ENCODE measurements at regions not wholly inside any gene's neighbourhood (a gene's known extent, or its start where the extent isn't known, plus 50 kb on each side); places are given as distances from the start of the nearest gene placed in this dataset.

DNA sequence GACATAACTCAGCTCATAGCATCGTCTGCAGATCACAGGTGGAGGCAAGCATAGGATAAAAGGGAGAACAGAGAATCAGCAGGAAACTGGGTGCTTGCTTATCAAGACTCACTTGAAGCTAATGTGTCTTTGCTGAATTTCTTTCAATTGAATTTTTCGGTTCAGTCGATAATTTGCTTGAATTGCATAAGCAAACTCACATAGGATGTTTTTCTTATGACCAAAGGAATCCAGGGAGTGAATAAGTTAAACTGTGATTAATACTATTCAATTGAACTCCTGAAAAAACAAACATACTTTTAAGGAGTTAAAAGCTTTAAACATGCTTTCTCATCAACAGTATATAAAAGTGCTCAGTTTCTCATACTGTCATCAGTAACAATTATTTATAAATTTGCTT is 707.1 kb upstream of the ACVR2A start:
- intact Hi-C loops (cut with DNase I), result no loop called here
- H3K27me3 ChIP-seq (ENCODE audit: control insufficient read depth, insufficient read depth, low read length), result no peaks in the 10 kb centered on the region
- H3K27ac ChIP-seq (ENCODE audit: low read depth in 2 of 2, low read length in 2 of 2), result no peak overlapping the region
- no peak overlapping the region for H3K4me3 ChIP-seq (ENCODE audit: low read length in 3 of 3)
- FAIRE-seq, result no peak
- TF ChIP-seq, protein P1, sequence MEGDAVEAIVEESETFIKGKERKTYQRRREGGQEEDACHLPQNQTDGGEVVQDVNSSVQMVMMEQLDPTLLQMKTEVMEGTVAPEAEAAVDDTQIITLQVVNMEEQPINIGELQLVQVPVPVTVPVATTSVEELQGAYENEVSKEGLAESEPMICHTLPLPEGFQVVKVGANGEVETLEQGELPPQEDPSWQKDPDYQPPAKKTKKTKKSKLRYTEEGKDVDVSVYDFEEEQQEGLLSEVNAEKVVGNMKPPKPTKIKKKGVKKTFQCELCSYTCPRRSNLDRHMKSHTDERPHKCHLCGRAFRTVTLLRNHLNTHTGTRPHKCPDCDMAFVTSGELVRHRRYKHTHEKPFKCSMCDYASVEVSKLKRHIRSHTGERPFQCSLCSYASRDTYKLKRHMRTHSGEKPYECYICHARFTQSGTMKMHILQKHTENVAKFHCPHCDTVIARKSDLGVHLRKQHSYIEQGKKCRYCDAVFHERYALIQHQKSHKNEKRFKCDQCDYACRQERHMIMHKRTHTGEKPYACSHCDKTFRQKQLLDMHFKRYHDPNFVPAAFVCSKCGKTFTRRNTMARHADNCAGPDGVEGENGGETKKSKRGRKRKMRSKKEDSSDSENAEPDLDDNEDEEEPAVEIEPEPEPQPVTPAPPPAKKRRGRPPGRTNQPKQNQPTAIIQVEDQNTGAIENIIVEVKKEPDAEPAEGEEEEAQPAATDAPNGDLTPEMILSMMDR (IDR thresholded peaks at IDR 0.05; ENCODE audit: borderline replicate concordance, extremely low read depth, insufficient read depth), result no peak
- no peaks in the 10 kb centered on the region for H3K36me3 ChIP-seq (ENCODE audit: control insufficient read depth in 2 of 3, insufficient read depth in 3 of 3, low read length in 3 of 3)
- no peak overlapping the region for H3K9ac ChIP-seq (ENCODE audit: low read length in 3 of 3)
- no peaks in the 10 kb centered on the region for H3K9me3 ChIP-seq (ENCODE audit: control insufficient read depth in 2 of 3, insufficient read depth in 1 of 3, low read length in 3 of 3)
- DNase-seq, result no peak
- H3K4me1 ChIP-seq (ENCODE audit: control insufficient read depth in 2 of 3, insufficient read depth in 2 of 3, low read depth in 1 of 3, low read length in 3 of 3), result no peaks in the 10 kb centered on the region

GRCh38 chr2:147135376-147135775 is 709.5 kb upstream of the ACVR2A start:
- H3K27ac ChIP-seq (ENCODE audit: low read depth in 2 of 2, low read length in 2 of 2), result no peak overlapping the region
- no peak overlapping the region for H3K9ac ChIP-seq (ENCODE audit: low read length in 3 of 3)
- no peaks in the 10 kb centered on the region for H3K9me3 ChIP-seq (ENCODE audit: control insufficient read depth in 2 of 3, insufficient read depth in 1 of 3, low read length in 3 of 3)
- no peaks in the 10 kb centered on the region for H3K36me3 ChIP-seq (ENCODE audit: control insufficient read depth in 2 of 3, insufficient read depth in 3 of 3, low read length in 3 of 3)
- H3K4me3 ChIP-seq (ENCODE audit: low read length in 3 of 3), result no peak overlapping the region
- DNase-seq, result peak in 1 of 5 donors; percentile 27
- TF ChIP-seq, protein P1 (IDR thresholded peaks at IDR 0.05; ENCODE audit: borderline replicate concordance, extremely low read depth, insufficient read depth), result no peak
- no peak for FAIRE-seq
- no peaks in the 10 kb centered on the region for H3K4me1 ChIP-seq (ENCODE audit: control insufficient read depth in 2 of 3, insufficient read depth in 2 of 3, low read depth in 1 of 3, low read length in 3 of 3)
- H3K27me3 ChIP-seq (ENCODE audit: control insufficient read depth, insufficient read depth, low read length), result no peaks in the 10 kb centered on the region
- intact Hi-C loops (cut with DNase I), result no loop called here

DNA sequence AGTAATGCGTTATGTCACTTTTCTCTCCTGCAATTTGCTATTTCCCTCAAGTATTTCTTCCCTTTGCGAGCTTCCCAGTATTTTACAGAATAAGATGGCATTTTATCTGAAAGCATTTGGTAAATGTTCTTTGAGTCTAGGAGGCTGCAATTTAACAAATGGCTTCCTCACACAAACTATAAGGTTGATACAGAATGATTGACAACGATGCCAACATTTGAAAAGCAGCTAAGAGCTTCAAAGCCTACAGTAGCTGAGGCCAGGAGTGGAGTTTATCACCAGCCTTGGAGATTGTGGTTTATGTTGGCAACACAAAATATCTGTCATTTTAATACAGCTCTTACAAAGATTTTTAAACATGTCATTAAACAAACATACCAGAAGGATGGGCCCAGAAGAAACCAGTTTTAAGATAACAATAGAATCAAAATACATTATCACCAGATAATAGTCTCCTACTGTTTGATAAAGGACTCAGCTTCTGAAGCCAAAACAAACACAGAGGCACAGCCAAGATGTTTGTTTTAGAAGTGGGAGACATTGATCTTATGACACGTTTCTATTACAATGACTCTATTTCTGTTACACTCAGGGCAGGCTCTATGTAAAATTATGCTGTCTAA is 711.4 kb upstream of the ACVR2A start:
- H3K27ac ChIP-seq (ENCODE audit: low read depth in 2 of 2, low read length in 2 of 2), result no peak overlapping the region
- no peaks in the 10 kb centered on the region for H3K9me3 ChIP-seq (ENCODE audit: control insufficient read depth in 2 of 3, insufficient read depth in 1 of 3, low read length in 3 of 3)
- no peaks in the 10 kb centered on the region for H3K27me3 ChIP-seq (ENCODE audit: control insufficient read depth, insufficient read depth, low read length)
- H3K36me3 ChIP-seq (ENCODE audit: control insufficient read depth in 2 of 3, insufficient read depth in 3 of 3, low read length in 3 of 3), result no peaks in the 10 kb centered on the region
- no peak overlapping the region for H3K9ac ChIP-seq (ENCODE audit: low read length in 3 of 3)
- TF ChIP-seq, protein P1 (IDR thresholded peaks at IDR 0.05; ENCODE audit: borderline replicate concordance, extremely low read depth, insufficient read depth), result no peak
- FAIRE-seq (no peak), DNase-seq (no peak)
- no peak overlapping the region for H3K4me3 ChIP-seq (ENCODE audit: low read length in 3 of 3)
- intact Hi-C loops (cut with DNase I), result no loop called here
- H3K4me1 ChIP-seq (ENCODE audit: control insufficient read depth in 2 of 3, insufficient read depth in 2 of 3, low read depth in 1 of 3, low read length in 3 of 3), result no peaks in the 10 kb centered on the region

GRCh38 chr2:147125145-147125544 is 719.7 kb upstream of the ACVR2A start:
- FAIRE-seq (no peak), DNase-seq (no peak)
- Histone ChIP-seq H3K27ac (ENCODE audit: low read depth in 2 of 2, low read length in 2 of 2) (no peak overlapping the region), H3K9ac (ENCODE audit: low read length in 3 of 3) (no peak overlapping the region), H3K4me1 (ENCODE audit: control insufficient read depth in 2 of 3, insufficient read depth in 2 of 3, low read depth in 1 of 3, low read length in 3 of 3) (peaks cover 0 to 2% (median 0%) of the 10 kb centered on the region in 3 donors), H3K36me3 (ENCODE audit: control insufficient read depth in 2 of 3, insufficient read depth in 3 of 3, low read length in 3 of 3) (no peaks in the 10 kb centered on the region), H3K9me3 (ENCODE audit: control insufficient read depth in 2 of 3, insufficient read depth in 1 of 3, low read length in 3 of 3) (peaks cover 0 to 11% (median 0%) of the 10 kb centered on the region in 3 donors), H3K4me3 (ENCODE audit: low read length in 3 of 3) (no peak overlapping the region), H3K27me3 (ENCODE audit: control insufficient read depth, insufficient read depth, low read length) (no peaks in the 10 kb centered on the region)
- intact Hi-C loops (cut with DNase I), result no loop called here
- TF ChIP-seq, protein P1 (IDR thresholded peaks at IDR 0.05; ENCODE audit: borderline replicate concordance, extremely low read depth, insufficient read depth), result no peak

Data from kidney (tissue), 13 donors.